Activated CD4-positive, CD25-positive, alpha-beta regulatory T cell treated with anti-CD3 and anti-CD28 coated beads, Interleukin-2, amount 50 U/mL, for 72 hours (primary cell): ENCODE measurements at regions not wholly inside any gene's neighbourhood (a gene's known extent, or its start where the extent isn't known, plus 50 kb on each side); places are given as distances from the start of the nearest gene placed in this dataset.

Source experiments
- DNase-seq: peaks from one replicate; pipeline ENCODE4 v3.0.0; 2021

GRCh38 chr6:170080169-170080827 lies 210.6 kb downstream of the DLL1 start:
- peak; percentile 5 for DNase-seq

GRCh38 chr6:170076466-170077165 lies 214.3 kb downstream of the DLL1 start:
- peak; percentile 9 for DNase-seq

- peak; percentile 12 for DNase-seq
These were observed 215.1 kb downstream of the DLL1 start for GRCh38 chr6:170075659-170076223.

GRCh38 chr6:170074907-170075306 lies 216.0 kb downstream of the DLL1 start:
- DNase-seq = peak; percentile 17

- DNase-seq = peak; percentile 5
These were observed 216.4 kb downstream of the DLL1 start for GRCh38 chr6:170074435-170074834.

GRCh38 chr6:170073846-170074245 lies 217.0 kb downstream of the DLL1 start:
- DNase-seq = peak; percentile 1

- peak; percentile 3 for DNase-seq
These were observed 218.6 kb downstream of the DLL1 start for GRCh38 chr6:170072246-170072645.

- peak; percentile 9 for DNase-seq
These were observed 221.3 kb downstream of the DLL1 start for GRCh38 chr6:170069611-170070010.

GRCh38 chr6:170068496-170068895 lies 222.4 kb downstream of the DLL1 start:
- DNase-seq = peak; percentile 16

- DNase-seq = peak; percentile 7
These were observed 222.9 kb downstream of the DLL1 start for GRCh38 chr6:170067923-170068360.

- peak; percentile 9 for DNase-seq
These were observed 223.7 kb downstream of the DLL1 start for GRCh38 chr6:170067181-170067641.

- DNase-seq = peak; percentile 11
These were observed 224.2 kb downstream of the DLL1 start for GRCh38 chr6:170066679-170067078.

- peak; percentile 17 for DNase-seq
These were observed 226.9 kb downstream of the DLL1 start for GRCh38 chr6:170063851-170064602.

- peak; percentile 16 for DNase-seq
These were observed 227.4 kb downstream of the DLL1 start for GRCh38 chr6:170063431-170063830.

GRCh38 chr6:170062915-170063241 lies 228.0 kb downstream of the DLL1 start:
- DNase-seq = peak; percentile 6

- DNase-seq = peak; percentile 22
These were observed 228.5 kb downstream of the DLL1 start for GRCh38 chr6:170062209-170062914.

- DNase-seq = no peak
These were observed 231.9 kb downstream of the DLL1 start for GRCh38 chr6:170058878-170059485.

GRCh38 chr6:170057961-170058877 lies 232.7 kb downstream of the DLL1 start:
- no peak for DNase-seq

GRCh38 chr6:170057034-170057734 lies 233.7 kb downstream of the DLL1 start:
- no peak for DNase-seq

GRCh38 chr6:170056278-170056711 lies 234.6 kb downstream of the DLL1 start:
- DNase-seq = no peak
